ENCODE measurements at regions not wholly inside any gene's neighbourhood (a gene's known extent, or its start where the extent isn't known, plus 50 kb on each side); places are given as distances from the start of the nearest gene placed in this dataset.

- ChIA-PET CTCF (no interaction called here), POLR2A (no interaction called here)
- H2AFZ ChIP-seq (ENCODE audit: low read depth), result no peak overlapping the region
- H3K79me2 ChIP-seq (ENCODE audit: insufficient read depth), result no peaks in the 10 kb centered on the region
- TF ChIP-seq SMC3 (IDR thresholded peaks at IDR 0.05; ENCODE audit: low read depth, low read length) (no peak), FOXM1 (IDR thresholded peaks at IDR 0.05; ENCODE audit: low read depth) (no peak), TAF1 (IDR thresholded peaks at IDR 0.05; ENCODE audit: borderline replicate concordance, low read depth, low read length) (no peak), FOXJ3 (CRISPR knock-in tag; IDR thresholded peaks at IDR 0.05) (no peak), CHD2 (IDR thresholded peaks at IDR 0.05; ENCODE audit: low read length, partially characterized antibody) (no peak), GABPA (IDR thresholded peaks at IDR 0.05; ENCODE audit: low read depth) (no peak), PBX3 (IDR thresholded peaks at IDR 0.05) (no peak), EP300 (IDR thresholded peaks at IDR 0.05; ENCODE audit: borderline replicate concordance in 1 of 2, low read depth in 1 of 2, low read length in 1 of 2) (no peak), POLR2AphosphoS5 (IDR thresholded peaks at IDR 0.05; ENCODE audit: low read depth, low read length) (no peak), IRF3 (IDR thresholded peaks at IDR 0.05; ENCODE audit: low read depth, low read length) (no peak), RCOR1 (IDR thresholded peaks at IDR 0.05; ENCODE audit: low read length) (no peak), MXI1 (IDR thresholded peaks at IDR 0.05; ENCODE audit: low read depth, low read length) (no peak), FOSL2 (IDR thresholded peaks at IDR 0.05; ENCODE audit: borderline replicate concordance, low read depth) (no peak)
- TF ChIP-seq, protein P1, sequence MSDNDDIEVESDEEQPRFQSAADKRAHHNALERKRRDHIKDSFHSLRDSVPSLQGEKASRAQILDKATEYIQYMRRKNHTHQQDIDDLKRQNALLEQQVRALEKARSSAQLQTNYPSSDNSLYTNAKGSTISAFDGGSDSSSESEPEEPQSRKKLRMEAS (IDR thresholded peaks at IDR 0.05; ENCODE audit: low read depth), result no peak
- TF ChIP-seq, protein P2, sequence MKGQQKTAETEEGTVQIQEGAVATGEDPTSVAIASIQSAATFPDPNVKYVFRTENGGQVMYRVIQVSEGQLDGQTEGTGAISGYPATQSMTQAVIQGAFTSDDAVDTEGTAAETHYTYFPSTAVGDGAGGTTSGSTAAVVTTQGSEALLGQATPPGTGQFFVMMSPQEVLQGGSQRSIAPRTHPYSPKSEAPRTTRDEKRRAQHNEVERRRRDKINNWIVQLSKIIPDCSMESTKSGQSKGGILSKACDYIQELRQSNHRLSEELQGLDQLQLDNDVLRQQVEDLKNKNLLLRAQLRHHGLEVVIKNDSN (IDR thresholded peaks at IDR 0.05; ENCODE audit: borderline replicate concordance, low read depth), result no peak
- no peak overlapping the region for H3K9ac ChIP-seq
- no peak overlapping the region for H3K4me2 ChIP-seq
- H3K4me1 ChIP-seq (ENCODE audit: control insufficient read depth in 1 of 2, insufficient read depth in 2 of 2, low read depth in 1 of 2, low read length in 1 of 2), result no peaks in the 10 kb centered on the region
- H3K9me3 ChIP-seq, result no peaks in the 10 kb centered on the region
- no peaks in the 10 kb centered on the region for H3K27me3 ChIP-seq (ENCODE audit: insufficient read depth)
- no peaks in the 10 kb centered on the region for H3F3A ChIP-seq (replicated peaks; ENCODE audit: insufficient read depth)
- no peak overlapping the region for H3K4me3 ChIP-seq (ENCODE audit: low read depth in 2 of 2, low read length in 1 of 2)
- no peaks in the 10 kb centered on the region for H3K9me2 ChIP-seq
- no peaks in the 10 kb centered on the region for H4K20me1 ChIP-seq (ENCODE audit: insufficient read depth)
- no peak overlapping the region for H3K27ac ChIP-seq (ENCODE audit: low read depth in 2 of 2, low read length in 1 of 2)
- DNase-seq, result no peak
- H3K36me3 ChIP-seq (replicated peaks in 1 of 2; ENCODE audit: control insufficient read depth in 1 of 2, insufficient read depth in 2 of 2, low read length in 1 of 2), result no peaks in the 10 kb centered on the region
Measured at GRCh38 chr20:7090001-7090400, 322.5 kb downstream of the BMP2 start.

GRCh38 chr20:7090811-7091210, 323.3 kb downstream of the BMP2 start:
- ChIA-PET CTCF (interaction anchor here (1.1 kb wide), 1 partner anchor 325 kb away, joined by 3 read pairs; no protein-coding TSS in a partner anchor), POLR2A (no interaction called here)
- no peak overlapping the region for H3K4me3 ChIP-seq (ENCODE audit: low read depth in 2 of 2, low read length in 1 of 2)
- H3K9me2 ChIP-seq, result no peaks in the 10 kb centered on the region
- no peak overlapping the region for H3K4me2 ChIP-seq
- H3K27me3 ChIP-seq (ENCODE audit: insufficient read depth), result no peaks in the 10 kb centered on the region
- H3K79me2 ChIP-seq (ENCODE audit: insufficient read depth), result no peaks in the 10 kb centered on the region
- no peaks in the 10 kb centered on the region for H3K4me1 ChIP-seq (ENCODE audit: control insufficient read depth in 1 of 2, insufficient read depth in 2 of 2, low read depth in 1 of 2, low read length in 1 of 2)
- H3F3A ChIP-seq (replicated peaks; ENCODE audit: insufficient read depth), result no peaks in the 10 kb centered on the region
- DNase-seq, result no peak
- H2AFZ ChIP-seq (ENCODE audit: low read depth), result no peak overlapping the region
- no peak overlapping the region for H3K27ac ChIP-seq (ENCODE audit: low read depth in 2 of 2, low read length in 1 of 2)
- no peak overlapping the region for H3K9ac ChIP-seq
- H4K20me1 ChIP-seq (ENCODE audit: insufficient read depth), result no peaks in the 10 kb centered on the region
- WGBS (ENCODE audit: low lambda C conversion rate), result 28% methylated on average over 4 of the region's 4 CpGs
- no peaks in the 10 kb centered on the region for H3K36me3 ChIP-seq (replicated peaks in 1 of 2; ENCODE audit: control insufficient read depth in 1 of 2, insufficient read depth in 2 of 2, low read length in 1 of 2)
- no peaks in the 10 kb centered on the region for H3K9me3 ChIP-seq
- TF ChIP-seq CHD2 (IDR thresholded peaks at IDR 0.05; ENCODE audit: low read length, partially characterized antibody), result no peak
- TF ChIP-seq GATA2 (CRISPR knock-in tag; IDR thresholded peaks at IDR 0.05), result no peak
- TF ChIP-seq FOXM1 (IDR thresholded peaks at IDR 0.05; ENCODE audit: low read depth), result no peak
- TF ChIP-seq TCF12 (IDR thresholded peaks at IDR 0.05), result no peak
- no peak for TF ChIP-seq RCOR1 (IDR thresholded peaks at IDR 0.05; ENCODE audit: low read length)
- TF ChIP-seq NRF1 (IDR thresholded peaks at IDR 0.05; ENCODE audit: low read depth, low read length), result no peak
- TF ChIP-seq EP300 (IDR thresholded peaks at IDR 0.05; ENCODE audit: borderline replicate concordance in 1 of 2, low read depth in 1 of 2, low read length in 1 of 2), result no peak
- TF ChIP-seq NFIC (IDR thresholded peaks at IDR 0.05; ENCODE audit: borderline replicate concordance), result no peak
- no peak for TF ChIP-seq ZBTB33 (IDR thresholded peaks at IDR 0.05; ENCODE audit: borderline replicate concordance, low read depth)
- no peak for TF ChIP-seq USF2 (IDR thresholded peaks at IDR 0.05; ENCODE audit: borderline replicate concordance, low read depth, low read length)
- no peak for TF ChIP-seq FOXJ3 (CRISPR knock-in tag; IDR thresholded peaks at IDR 0.05)
- TF ChIP-seq ELF1 (IDR thresholded peaks at IDR 0.05), result no peak
- no peak for TF ChIP-seq POLR2AphosphoS5 (IDR thresholded peaks at IDR 0.05; ENCODE audit: low read depth, low read length)
- TF ChIP-seq GABPA (IDR thresholded peaks at IDR 0.05; ENCODE audit: low read depth), result no peak
- TF ChIP-seq RXRA (IDR thresholded peaks at IDR 0.05; ENCODE audit: borderline replicate concordance, low read depth), result no peak
- no peak for TF ChIP-seq MEF2A (IDR thresholded peaks at IDR 0.05; ENCODE audit: borderline replicate concordance, low read depth)
- no peak for TF ChIP-seq JUND (IDR thresholded peaks at IDR 0.05)
